Stimulated activated naive CD8-positive, alpha-beta T cell treated with anti-CD3 and anti-CD28 coated beads, Interleukin-15, amount 100 ng/mL, for 72 hours (primary cell): ENCODE measurements at regions not wholly inside any gene's neighbourhood (a gene's known extent, or its start where the extent isn't known, plus 50 kb on each side); places are given as distances from the start of the nearest gene placed in this dataset.

Experiments used
- ATAC-seq: fragments of 150-1000 bp; cut with Tn5 transposase; 2 replicates; pipeline ENCODE4 v1.10.0; 2021; ENCODE audit warnings: mild to moderate bottlenecking, moderate library complexity
- DNase-seq, 2 donors: peaks; one replicate each; pipeline ENCODE4 v3.0.0; 2021 to 2022
- H3K27ac Mint-ChIP-seq, 2 donors: one replicate each; pipeline ENCODE4 v1.8.0; 2022; ENCODE audit warnings: mild to moderate bottlenecking in 2 of 2, mixed read lengths in 2 of 2, moderate library complexity in 2 of 2
- H3K27me3 Mint-ChIP-seq: one replicate; pipeline ENCODE4 v1.8.0; 2022; ENCODE audit warnings: mixed read lengths
- H3K4me1 Mint-ChIP-seq: one replicate; pipeline ENCODE4 v1.8.0; 2022; ENCODE audit warnings: mild to moderate bottlenecking, mixed read lengths
- H3K4me3 Mint-ChIP-seq, 2 donors: one replicate each; pipeline ENCODE4 v1.8.0; 2022; ENCODE audit warnings: mild to moderate bottlenecking in 2 of 2, mixed read lengths in 2 of 2, moderate library complexity in 1 of 2
- H3K9me3 Mint-ChIP-seq, 2 donors: one replicate each; pipeline ENCODE4 v1.8.0; 2022; ENCODE audit warnings: mixed read lengths in 2 of 2

DNA sequence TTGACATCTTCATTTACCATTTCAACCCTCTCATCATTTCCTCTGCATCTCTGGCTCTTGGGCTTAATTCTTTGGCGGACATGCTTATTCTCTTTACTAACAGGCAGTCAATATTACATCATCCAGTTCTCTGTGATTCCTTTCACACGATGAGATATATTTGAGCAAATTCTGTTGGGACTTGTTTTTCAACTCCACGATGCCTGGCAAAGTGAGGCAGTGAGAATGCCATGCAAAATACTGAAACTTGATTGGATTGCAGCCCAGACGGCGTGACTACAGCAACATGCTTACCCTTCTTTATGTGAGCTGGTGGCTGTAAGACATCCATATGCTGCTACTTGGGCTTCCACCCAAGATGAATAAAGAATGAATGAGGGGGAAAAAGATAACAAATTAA lies 101.7 kb upstream of the SPACA1 start:
- peaks cover 32% of the 10 kb centered on the region for H3K27me3 Mint-ChIP-seq
- no peak overlapping the region for H3K27ac Mint-ChIP-seq
- H3K9me3 Mint-ChIP-seq = no peaks in the 10 kb centered on the region
- no peak for DNase-seq
- no peaks in the 10 kb centered on the region for H3K4me1 Mint-ChIP-seq
- no peak overlapping the region for H3K4me3 Mint-ChIP-seq
- no peak for ATAC-seq

DNA sequence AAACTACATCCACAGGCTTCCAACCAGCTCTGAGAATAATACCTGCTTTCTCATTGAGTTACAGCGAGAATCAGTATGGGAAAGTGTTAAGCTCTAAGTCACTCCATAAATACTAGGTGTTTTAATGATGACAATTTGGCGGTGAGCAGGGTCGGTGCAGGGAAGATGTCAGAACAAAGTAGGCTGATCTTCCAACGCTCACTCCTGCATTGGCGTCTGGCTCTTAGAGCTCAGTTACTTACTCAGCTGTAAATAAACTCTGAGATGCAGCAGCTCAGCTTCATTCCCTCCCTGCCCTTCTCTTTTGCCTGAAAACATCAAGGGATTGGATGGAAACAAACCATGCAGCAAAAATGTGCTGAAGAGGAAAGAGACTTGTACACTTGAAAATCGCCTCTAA lies 102.5 kb upstream of the SPACA1 start:
- no peak overlapping the region for H3K4me3 Mint-ChIP-seq
- H3K27ac Mint-ChIP-seq = no peak overlapping the region
- ATAC-seq (no peak), DNase-seq (no peak)
- H3K9me3 Mint-ChIP-seq = no peaks in the 10 kb centered on the region
- H3K4me1 Mint-ChIP-seq = no peaks in the 10 kb centered on the region
- peaks cover 34% of the 10 kb centered on the region for H3K27me3 Mint-ChIP-seq

DNA sequence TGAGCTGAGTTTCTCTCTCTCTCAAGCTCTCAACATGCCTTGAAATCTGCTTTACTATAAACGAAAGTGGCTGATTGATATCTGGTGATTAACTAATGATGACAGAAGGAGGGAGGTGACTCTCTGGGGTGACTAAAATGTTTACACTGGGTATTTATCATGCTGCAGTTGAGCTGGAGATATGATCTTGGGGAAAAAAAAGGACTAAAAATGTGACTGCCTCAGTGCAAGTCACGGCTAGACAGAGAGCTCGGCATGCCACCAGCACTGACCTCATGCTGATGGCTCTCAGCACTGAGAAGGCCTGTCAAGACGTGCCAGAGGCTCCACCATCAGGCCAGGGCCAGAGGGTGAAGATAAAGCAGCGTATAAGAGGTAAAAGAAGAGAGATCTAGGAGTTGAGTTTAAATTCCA lies 103.1 kb upstream of the SPACA1 start:
- ATAC-seq (no peak), DNase-seq (no peak)
- Mint-ChIP-seq H3K9me3 (no peaks in the 10 kb centered on the region), H3K4me3 (no peak overlapping the region), H3K27ac (peak overlapping the region in 1 of 2 donors; percentile 31), H3K27me3 (peaks cover 37% of the 10 kb centered on the region), H3K4me1 (no peaks in the 10 kb centered on the region)

DNA sequence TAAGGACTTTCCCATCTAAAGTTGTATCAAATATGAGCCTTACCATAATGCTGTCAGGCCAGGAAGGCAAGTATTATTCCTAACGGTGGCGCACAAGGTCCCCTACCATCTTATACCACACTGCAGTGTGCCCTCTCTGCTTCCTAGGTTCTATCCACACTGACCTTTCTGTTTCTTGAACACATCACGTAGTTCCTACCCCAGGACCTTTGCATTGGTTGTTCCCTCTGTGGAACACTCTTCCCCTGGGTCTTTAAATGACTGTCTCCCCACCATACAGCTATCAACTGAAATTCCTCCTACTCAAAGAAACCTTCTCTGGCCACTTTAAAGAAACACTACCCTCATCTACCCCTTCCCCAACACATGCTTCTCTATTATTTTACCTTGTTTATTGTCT lies 104.5 kb upstream of the SPACA1 start:
- Mint-ChIP-seq H3K27me3 (peaks cover 37% of the 10 kb centered on the region), H3K9me3 (no peaks in the 10 kb centered on the region), H3K4me3 (no peak overlapping the region), H3K4me1 (no peaks in the 10 kb centered on the region), H3K27ac (no peak overlapping the region)
- no peak for ATAC-seq
- no peak for DNase-seq

DNA sequence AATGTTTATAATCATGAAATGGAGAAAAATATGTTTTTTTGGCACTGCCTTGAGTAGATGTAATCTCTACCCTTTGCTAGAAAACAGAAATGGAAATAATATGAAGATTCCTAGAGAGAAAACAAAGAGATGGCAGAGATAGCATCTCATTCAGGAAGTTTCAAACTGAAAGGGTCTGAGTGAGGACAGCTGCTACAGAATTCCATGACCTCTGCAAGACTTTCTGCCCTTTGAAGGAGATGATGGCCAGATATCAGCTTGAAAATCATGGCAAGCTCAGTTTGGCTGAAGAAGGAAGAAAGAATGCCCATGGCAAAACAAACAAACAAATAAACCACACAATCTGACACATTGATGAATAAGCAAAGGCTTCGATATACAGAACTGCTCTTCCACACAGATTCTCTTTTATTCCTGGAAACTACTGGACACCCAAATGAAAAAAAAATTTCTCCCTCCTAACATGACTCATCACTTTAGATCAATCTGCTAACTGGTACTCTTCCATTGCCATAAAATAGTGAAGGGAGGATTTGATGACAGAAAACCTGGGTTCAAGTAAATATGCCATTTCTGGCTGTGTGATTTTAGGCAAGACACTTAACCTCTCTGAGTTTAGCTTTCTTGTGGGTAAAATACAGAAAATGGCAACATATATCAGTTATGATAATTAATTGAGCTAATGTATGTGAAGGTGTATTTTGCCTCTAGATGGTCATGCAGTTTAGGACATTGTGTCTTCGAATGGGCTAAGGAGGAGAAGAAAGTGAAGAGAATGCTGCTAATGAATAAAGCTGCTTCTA lies 105.9 kb upstream of the SPACA1 start:
- Mint-ChIP-seq H3K4me3 (no peak overlapping the region), H3K9me3 (no peaks in the 10 kb centered on the region), H3K4me1 (no peaks in the 10 kb centered on the region)

DNA sequence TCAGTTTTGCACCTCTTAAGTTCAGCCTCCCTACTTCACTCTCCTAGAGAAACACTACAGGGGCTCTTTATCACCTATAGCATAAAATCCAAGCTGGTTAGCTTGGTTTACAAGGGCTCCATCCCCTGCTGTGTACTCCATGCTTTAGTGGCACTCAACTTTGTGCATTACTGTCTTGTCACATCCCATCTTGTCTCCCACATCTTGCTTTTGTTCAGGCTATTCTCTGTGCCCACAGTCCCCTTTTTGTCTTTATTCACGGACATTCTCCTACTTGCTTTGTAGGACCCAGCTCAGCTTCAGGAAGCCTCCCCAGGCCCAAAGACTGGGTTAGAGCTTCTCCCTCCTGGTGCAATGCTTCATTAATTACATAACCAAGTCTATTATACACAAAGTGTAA lies 107.9 kb upstream of the SPACA1 start:
- ATAC-seq (no peak), DNase-seq (no peak)
- Mint-ChIP-seq H3K27ac (no peak overlapping the region), H3K4me1 (no peaks in the 10 kb centered on the region), H3K27me3 (peaks cover 43% of the 10 kb centered on the region), H3K9me3 (no peaks in the 10 kb centered on the region), H3K4me3 (no peak overlapping the region)

More for the DNA sequence above, 105.9 kb upstream of the SPACA1 start:
- DNase-seq (no peak), ATAC-seq (no peak)
- Mint-ChIP-seq H3K27me3 (peaks cover 37% of the 10 kb centered on the region), H3K27ac (peak overlapping the region in 1 of 2 donors; percentile 7)

DNA sequence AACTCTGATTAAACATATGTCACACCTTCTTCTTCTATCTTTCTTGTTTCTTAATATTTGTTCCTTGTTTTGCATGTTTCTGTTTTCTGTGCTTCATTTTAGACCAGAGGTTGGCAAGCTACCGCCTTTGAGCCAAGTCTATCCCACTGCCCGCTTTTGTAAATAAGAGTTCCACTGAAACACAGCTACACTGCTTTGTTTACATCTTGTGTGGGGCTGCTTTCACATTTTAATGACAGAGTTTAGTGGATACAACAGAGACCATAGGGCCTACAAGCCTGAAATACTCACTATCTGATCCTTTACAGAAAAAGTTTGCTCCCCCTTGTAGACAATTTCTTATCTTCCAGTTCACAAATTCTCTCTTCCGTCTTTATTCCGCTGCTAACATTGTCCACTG lies 109.4 kb upstream of the SPACA1 start:
- H3K9me3 Mint-ChIP-seq = no peaks in the 10 kb centered on the region
- no peak overlapping the region for H3K27ac Mint-ChIP-seq
- H3K4me1 Mint-ChIP-seq = no peaks in the 10 kb centered on the region
- H3K4me3 Mint-ChIP-seq = no peak overlapping the region
- DNase-seq (no peak), ATAC-seq (no peak)
- peaks cover 29% of the 10 kb centered on the region for H3K27me3 Mint-ChIP-seq

DNA sequence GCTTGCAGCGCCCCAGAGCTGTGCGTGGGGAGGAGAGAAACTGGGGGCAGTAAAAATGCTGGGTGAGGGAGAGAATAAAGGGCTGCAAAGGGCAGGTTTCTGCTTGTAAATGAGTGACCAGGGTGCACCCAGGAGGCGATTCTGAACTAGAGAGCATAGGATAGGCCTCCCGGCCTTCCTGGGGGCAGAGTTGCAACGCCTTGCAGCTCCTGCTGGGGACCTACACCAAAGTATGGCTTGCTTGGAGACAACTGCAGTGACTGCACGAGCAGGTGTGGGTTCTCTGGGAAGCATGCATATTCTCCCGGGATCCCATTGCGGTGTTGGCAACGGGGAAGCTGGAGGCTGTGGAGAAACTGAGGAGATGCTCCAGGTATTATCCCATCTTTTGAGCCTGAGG lies 111.6 kb upstream of the SPACA1 start:
- Mint-ChIP-seq H3K4me1 (no peaks in the 10 kb centered on the region), H3K27ac (no peak overlapping the region), H3K9me3 (no peaks in the 10 kb centered on the region), H3K27me3 (peaks cover 13% of the 10 kb centered on the region), H3K4me3 (no peak overlapping the region)
- no peak for ATAC-seq
- DNase-seq = no peak

DNA sequence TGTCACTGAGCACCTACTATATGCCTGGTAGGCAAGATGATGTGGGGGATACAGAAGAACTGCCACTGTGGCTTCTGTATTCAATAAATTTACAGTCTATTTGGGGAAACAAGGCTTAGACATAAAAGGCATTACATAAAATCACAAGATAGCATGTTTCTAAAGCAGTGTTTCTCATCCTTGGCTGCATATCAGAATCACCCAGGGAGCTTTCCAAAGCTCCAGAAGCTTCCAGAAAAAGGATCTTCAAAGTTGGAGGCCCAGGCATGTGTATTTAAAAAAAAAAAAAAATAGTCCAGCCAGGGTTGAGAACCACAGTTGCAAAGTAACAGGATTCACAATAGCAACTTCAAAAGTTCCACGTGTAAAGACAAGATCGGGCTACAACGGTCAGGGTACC lies 112.4 kb upstream of the SPACA1 start:
- DNase-seq (no peak), ATAC-seq (no peak)
- H3K4me3 Mint-ChIP-seq = no peak overlapping the region
- no peak overlapping the region for H3K27ac Mint-ChIP-seq
- H3K27me3 Mint-ChIP-seq = peaks cover 12% of the 10 kb centered on the region
- H3K9me3 Mint-ChIP-seq = no peaks in the 10 kb centered on the region
- H3K4me1 Mint-ChIP-seq = no peaks in the 10 kb centered on the region

DNA sequence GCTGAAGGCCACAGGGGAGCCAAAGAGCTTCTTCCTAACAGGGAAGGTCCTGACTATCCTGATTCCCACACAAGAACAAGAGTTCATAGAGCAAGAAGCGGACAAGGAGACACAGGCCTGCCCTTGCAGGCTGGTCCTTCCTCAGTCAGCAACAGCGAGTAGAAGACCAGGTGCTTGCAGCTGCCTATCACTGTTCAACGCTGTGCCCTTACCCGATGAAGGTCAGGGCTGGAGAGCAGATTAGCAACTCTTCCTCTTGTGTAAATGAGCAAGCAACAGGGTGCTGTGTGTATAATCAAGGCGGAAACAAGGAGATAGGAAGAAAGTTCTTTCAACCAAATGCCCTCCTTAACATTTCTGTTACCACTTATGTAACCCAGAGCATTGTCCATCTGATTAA lies 115.3 kb upstream of the SPACA1 start:
- DNase-seq (no peak), ATAC-seq (no peak)
- Mint-ChIP-seq H3K27me3 (peaks cover 8% of the 10 kb centered on the region), H3K4me3 (no peak overlapping the region), H3K4me1 (peaks cover 6% of the 10 kb centered on the region), H3K27ac (no peak overlapping the region), H3K9me3 (no peaks in the 10 kb centered on the region)

DNA sequence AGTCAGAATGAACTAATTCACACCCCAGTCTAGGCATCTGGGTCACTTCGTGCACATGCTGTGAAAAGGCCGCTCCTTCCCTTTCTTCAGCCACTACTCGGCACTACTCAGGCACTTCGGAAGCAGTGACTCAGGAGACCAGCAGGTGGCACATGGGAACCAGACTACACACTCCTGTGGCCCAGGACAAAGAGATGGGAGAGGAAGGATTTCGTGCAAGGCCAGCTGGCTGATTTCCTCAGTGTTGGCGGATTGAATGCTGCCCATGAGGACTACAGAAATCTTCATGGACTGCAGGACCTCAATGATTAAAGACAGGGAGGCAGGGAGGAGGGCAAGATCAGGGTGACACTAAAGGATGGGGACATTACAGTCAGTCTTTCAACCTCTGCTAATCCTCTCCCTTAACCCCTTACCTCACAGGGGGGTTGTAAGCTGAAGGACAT lies 117.8 kb upstream of the SPACA1 start:
- no peak overlapping the region for H3K4me3 Mint-ChIP-seq
- H3K27me3 Mint-ChIP-seq = no peaks in the 10 kb centered on the region
- no peak overlapping the region for H3K27ac Mint-ChIP-seq
- H3K9me3 Mint-ChIP-seq = no peaks in the 10 kb centered on the region
- DNase-seq = peak; percentile 46 to 60
- H3K4me1 Mint-ChIP-seq = peaks cover 14% of the 10 kb centered on the region
- peak; percentile 87 for ATAC-seq

DNA sequence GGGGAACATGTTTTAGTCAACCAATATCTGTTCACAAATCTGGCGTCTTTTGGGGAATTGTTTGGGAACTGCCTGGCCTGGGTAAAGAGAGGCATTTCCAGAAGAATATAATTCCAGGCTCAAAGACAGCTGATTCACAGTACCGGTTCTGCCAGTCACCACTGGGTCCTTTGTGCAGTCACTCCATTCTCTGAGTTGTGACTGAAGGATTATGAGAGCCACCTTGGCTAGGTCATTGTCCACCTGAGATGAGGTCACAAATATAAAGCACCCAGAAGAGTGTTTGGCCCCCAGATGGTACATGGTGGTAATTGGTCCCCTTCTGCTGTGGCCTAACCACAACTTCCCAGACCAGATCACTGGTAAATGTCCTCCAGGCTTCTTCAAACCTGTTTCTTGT lies 121.0 kb upstream of the SPACA1 start:
- Mint-ChIP-seq H3K27me3 (no peaks in the 10 kb centered on the region), H3K4me3 (no peak overlapping the region), H3K4me1 (peaks cover 24% of the 10 kb centered on the region), H3K9me3 (no peaks in the 10 kb centered on the region), H3K27ac (no peak overlapping the region)
- ATAC-seq (no peak), DNase-seq (no peak)

DNA sequence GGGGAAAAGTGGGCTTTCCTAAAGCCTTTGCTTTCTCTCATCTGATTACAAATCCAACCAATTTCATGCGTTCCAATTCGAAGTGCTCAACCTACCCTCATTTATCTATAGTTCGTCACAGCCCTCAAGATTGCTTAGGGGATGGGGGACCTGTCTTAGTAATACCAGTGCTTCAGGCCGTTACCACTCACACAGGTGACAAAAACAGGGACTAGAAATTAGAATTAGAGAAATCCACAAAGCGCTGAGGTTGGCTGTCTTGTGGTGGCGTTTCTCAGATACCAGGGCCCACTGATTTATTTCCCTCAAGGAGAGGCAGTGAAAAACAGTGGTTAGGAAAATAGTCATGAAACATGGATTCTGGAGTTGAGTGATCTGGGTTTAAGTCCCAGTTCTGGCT lies 121.6 kb upstream of the SPACA1 start:
- no peak for DNase-seq
- H3K27ac Mint-ChIP-seq = no peak overlapping the region
- ATAC-seq = no peak
- peaks cover 24% of the 10 kb centered on the region for H3K4me1 Mint-ChIP-seq
- no peak overlapping the region for H3K4me3 Mint-ChIP-seq
- peaks cover 2% of the 10 kb centered on the region for H3K27me3 Mint-ChIP-seq
- no peaks in the 10 kb centered on the region for H3K9me3 Mint-ChIP-seq

DNA sequence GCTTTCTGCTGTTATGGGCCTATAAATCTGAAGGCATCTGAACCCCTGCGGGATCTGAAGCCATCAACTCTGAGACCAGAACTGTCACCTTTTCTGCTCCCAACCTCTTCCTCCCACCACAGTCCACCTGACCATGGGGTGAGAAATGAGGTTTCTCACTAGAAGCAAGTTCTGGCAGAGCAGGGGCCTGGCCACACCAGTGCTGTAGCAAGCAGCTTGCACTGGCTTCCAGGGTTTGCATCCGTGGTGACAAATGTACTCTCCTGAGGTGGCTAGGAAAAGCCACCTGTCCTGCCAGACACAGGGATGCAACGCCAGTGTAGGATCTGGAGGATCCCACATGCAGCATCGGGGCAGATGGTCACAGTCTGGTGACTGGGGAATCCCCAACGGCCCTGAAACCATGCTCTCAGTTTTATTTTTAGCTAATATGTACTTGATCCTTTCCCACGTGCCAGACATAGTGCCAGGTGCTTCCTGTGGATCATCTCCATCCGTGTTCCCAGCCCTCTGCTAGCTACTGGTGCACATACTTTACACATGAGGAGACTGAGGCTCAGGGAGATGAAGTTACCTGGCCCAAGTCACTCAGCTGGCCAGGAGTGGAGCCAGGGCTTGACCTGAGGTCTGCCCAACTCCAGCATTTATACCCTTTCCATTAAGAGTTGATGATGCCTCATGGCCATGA lies 122.1 kb upstream of the SPACA1 start:
- Mint-ChIP-seq H3K9me3 (no peaks in the 10 kb centered on the region), H3K27me3 (peaks cover 8% of the 10 kb centered on the region), H3K4me3 (no peak overlapping the region), H3K27ac (no peak overlapping the region), H3K4me1 (peaks cover 24% of the 10 kb centered on the region)
- no peak for DNase-seq
- no peak for ATAC-seq

DNA sequence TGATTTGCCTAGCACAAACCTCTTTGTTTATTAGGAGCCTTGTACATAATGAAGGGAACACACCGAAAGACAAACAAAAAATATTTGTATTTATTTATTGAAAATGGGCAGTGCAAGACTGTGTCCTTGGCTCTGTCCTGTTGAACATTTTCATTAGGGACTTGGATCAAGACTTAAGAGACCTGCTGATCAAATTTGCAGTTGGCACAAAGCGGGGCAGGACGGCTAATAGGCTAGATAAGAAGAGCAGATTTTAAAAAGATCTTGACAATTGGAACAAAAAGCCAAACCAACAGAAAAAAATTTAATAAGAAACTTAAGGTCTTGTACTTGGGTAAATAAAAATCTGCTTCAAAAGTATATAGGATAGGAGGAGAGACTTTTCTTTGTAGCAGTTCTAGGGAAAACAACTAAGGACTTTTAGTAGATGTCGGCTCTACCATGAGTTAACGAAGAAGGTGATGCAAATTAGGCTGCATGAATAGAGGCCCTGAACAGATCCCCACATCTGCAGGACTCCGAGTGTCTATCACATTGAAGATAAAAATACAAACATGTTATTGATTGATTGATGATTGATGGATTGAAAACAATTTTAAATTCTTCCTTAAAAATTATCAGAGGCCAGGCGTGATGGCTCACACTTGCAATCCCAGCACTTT lies 124.1 kb upstream of the SPACA1 start:
- Mint-ChIP-seq H3K9me3 (no peaks in the 10 kb centered on the region), H3K27me3 (peaks cover 22% of the 10 kb centered on the region), H3K4me1 (peaks cover 18% of the 10 kb centered on the region), H3K27ac (no peak overlapping the region), H3K4me3 (no peak overlapping the region)
- DNase-seq (no peak), ATAC-seq (no peak)

DNA sequence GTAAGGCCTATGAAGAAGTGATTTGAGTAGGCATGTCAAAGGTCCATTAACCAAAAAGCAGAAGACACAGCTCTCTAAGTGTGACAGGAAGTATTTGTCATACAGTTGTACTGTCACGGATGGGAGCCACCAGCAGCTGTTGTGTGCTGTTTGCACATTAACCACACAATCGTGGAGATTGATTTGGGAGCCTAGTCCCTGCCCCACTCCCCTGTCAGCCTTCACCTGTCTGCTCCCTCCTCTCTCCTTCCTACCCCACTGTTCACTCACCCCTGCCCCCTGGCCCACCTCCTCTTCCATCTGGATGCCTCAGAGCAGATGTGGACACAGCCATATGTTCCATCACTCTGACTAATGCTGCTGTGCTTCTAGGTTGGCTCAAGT lies 124.7 kb upstream of the SPACA1 start:
- H3K27ac Mint-ChIP-seq = peak overlapping the region in 1 of 2 donors; percentile 13
- H3K9me3 Mint-ChIP-seq = no peaks in the 10 kb centered on the region
- H3K27me3 Mint-ChIP-seq = peaks cover 22% of the 10 kb centered on the region
- H3K4me1 Mint-ChIP-seq = peaks cover 18% of the 10 kb centered on the region
- H3K4me3 Mint-ChIP-seq = no peak overlapping the region
- ATAC-seq (peak; percentile 65), DNase-seq (no peak)
